ENCODE measurements at regions not wholly inside any gene's neighbourhood (a gene's known extent, or its start where the extent isn't known, plus 50 kb on each side); places are given as distances from the start of the nearest gene placed in this dataset.

DNA sequence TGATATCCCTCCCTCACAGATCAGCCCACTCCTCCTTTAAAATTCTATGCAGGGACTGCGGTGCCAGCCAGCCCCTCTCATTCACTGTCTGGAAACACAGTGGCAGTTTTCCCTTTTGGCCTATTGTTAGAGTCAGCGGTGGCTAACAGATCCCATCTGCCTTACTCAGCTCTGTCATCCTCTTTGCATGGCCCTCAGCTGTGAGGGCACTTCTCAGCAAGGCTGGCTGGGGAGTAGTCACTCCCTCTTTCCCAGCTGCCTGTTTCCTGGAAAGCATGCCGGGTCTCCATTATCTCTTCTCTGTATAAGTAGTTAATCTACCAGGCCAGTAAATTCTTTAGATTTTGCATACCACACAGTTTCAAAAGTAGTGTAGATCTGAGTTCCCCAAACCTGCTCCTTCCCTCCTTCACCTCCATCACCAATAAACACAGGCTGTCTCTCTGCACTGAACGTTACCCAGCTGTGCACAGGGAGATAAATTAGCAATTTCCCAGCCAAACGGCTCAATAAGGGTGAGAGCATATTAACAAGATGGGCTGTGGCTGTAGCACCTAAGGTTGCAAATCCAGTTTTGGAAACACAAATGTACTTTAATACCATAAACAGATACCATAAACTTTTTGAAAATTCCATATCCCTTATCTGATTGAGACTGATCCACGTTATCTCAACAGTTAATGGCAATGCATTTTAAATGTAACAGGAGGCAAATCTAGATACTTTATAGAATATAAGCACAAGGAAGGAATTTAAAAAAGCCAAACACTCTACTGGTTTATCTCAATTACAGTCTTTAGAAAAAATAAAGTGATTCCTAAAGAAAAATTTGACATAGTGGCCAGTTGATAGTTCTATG, 229.3 kb downstream of the ANKRD50 start:
- TF ChIP-seq ZNF274 (IDR thresholded peaks at IDR 0.05; ENCODE audit: low read depth, low read length) (no peak), YY1 (IDR thresholded peaks at IDR 0.05; ENCODE audit: insufficient read depth, insufficient read length) (no peak)
- no peak overlapping the region for H3K4me3 ChIP-seq (ENCODE audit: insufficient read length, low read depth)
- DNase-seq (ENCODE audit: low read depth, low spot score), result no peak
- no peak overlapping the region for H3K9ac ChIP-seq (ENCODE audit: insufficient read length, low read depth)
- no peaks in the 10 kb centered on the region for H3K9me3 ChIP-seq (ENCODE audit: insufficient read depth, low read length)
- H3K36me3 ChIP-seq (ENCODE audit: insufficient read depth, insufficient read length, low read length), result no peaks in the 10 kb centered on the region
- H3K27me3 ChIP-seq (ENCODE audit: insufficient read depth, insufficient read length), result no peaks in the 10 kb centered on the region
- no peaks in the 10 kb centered on the region for H3K4me1 ChIP-seq (ENCODE audit: insufficient read depth, insufficient read length)

DNA sequence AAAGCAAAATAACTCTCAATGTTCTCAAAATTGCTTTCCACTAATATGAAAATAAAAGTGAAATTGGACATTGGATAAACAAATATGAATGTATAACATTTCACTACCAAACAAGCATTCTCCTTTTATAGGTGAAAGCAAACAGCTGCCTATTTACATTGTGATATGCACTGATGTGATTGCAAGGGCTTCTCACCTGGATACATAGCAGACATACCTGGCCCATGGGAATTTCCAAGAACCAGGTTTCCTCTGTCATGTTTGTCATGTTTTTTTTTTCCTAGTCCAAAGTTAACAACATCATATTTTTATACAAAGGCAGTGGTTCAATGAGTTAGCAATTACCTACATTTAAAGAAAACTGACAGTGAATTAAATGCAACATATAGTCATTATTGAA, 228.5 kb downstream of the ANKRD50 start:
- H3K4me1 ChIP-seq (ENCODE audit: insufficient read depth, insufficient read length), result no peaks in the 10 kb centered on the region
- no peak for DNase-seq (ENCODE audit: low read depth, low spot score)
- H3K9ac ChIP-seq (ENCODE audit: insufficient read length, low read depth), result no peak overlapping the region
- no peaks in the 10 kb centered on the region for H3K27me3 ChIP-seq (ENCODE audit: insufficient read depth, insufficient read length)
- H3K36me3 ChIP-seq (ENCODE audit: insufficient read depth, insufficient read length, low read length), result no peaks in the 10 kb centered on the region
- H3K9me3 ChIP-seq (ENCODE audit: insufficient read depth, low read length), result no peaks in the 10 kb centered on the region
- TF ChIP-seq SUZ12 (IDR thresholded peaks at IDR 0.05; ENCODE audit: extremely low read depth, insufficient read depth, insufficient read length), result no peak
- TF ChIP-seq YY1 (IDR thresholded peaks at IDR 0.05; ENCODE audit: insufficient read depth, insufficient read length), result no peak
- H3K4me3 ChIP-seq (ENCODE audit: insufficient read length, low read depth), result no peak overlapping the region

DNA sequence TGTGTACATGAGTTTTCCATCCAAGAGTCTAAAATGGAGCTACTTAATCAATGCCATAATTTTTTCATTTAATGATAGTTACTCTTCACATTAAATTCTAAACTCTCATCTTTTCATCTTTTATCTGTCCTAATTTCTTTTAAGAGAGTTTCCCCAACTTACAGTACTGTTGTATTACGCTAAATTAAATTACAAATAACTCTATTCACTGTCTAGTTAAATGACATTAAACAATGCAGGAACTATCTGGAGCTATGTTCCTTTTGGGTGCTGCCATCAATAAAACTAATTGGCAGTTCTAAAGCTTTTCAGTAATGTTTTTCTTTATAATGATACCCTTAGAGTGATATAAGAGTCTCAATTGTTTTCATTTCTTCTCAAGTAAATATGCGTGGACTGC, 227.6 kb downstream of the ANKRD50 start:
- Histone ChIP-seq H3K27me3 (ENCODE audit: insufficient read depth, insufficient read length) (no peaks in the 10 kb centered on the region), H3K9me3 (ENCODE audit: insufficient read depth, low read length) (no peaks in the 10 kb centered on the region), H3K9ac (ENCODE audit: insufficient read length, low read depth) (no peak overlapping the region), H3K36me3 (ENCODE audit: insufficient read depth, insufficient read length, low read length) (no peaks in the 10 kb centered on the region), H3K4me1 (ENCODE audit: insufficient read depth, insufficient read length) (no peaks in the 10 kb centered on the region), H3K4me3 (ENCODE audit: insufficient read length, low read depth) (no peak overlapping the region)
- TF ChIP-seq SUZ12 (IDR thresholded peaks at IDR 0.05; ENCODE audit: extremely low read depth, insufficient read depth, insufficient read length) (no peak), ZNF274 (IDR thresholded peaks at IDR 0.05; ENCODE audit: low read depth, low read length) (no peak), YY1 (IDR thresholded peaks at IDR 0.05; ENCODE audit: insufficient read depth, insufficient read length) (no peak)
- DNase-seq (ENCODE audit: low read depth, low spot score), result no peak

DNA sequence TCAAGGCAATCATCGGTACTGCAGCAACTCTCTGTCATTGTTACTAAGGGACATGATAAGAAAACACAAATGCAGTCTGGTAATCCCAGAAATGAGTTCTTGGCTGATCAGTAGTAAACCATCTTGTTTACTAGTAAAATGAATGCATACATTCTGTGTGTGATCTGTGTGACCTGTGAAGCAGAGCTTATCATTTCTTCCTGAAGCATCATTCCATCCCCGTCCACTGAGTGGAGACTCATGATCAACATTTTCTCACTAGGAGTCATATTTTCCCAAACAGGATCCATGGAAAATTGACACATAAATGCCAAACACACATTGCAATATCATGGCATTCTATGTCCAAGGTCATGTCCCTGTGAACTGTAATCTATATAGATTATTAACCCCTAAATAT, 226.1 kb downstream of the ANKRD50 start:
- no peak for DNase-seq (ENCODE audit: low read depth, low spot score)
- no peak for TF ChIP-seq SUZ12 (IDR thresholded peaks at IDR 0.05; ENCODE audit: extremely low read depth, insufficient read depth, insufficient read length)
- no peak for TF ChIP-seq ZNF274 (IDR thresholded peaks at IDR 0.05; ENCODE audit: low read depth, low read length)
- no peak for TF ChIP-seq YY1 (IDR thresholded peaks at IDR 0.05; ENCODE audit: insufficient read depth, insufficient read length)
- H3K9ac ChIP-seq (ENCODE audit: insufficient read length, low read depth), result no peak overlapping the region
- H3K36me3 ChIP-seq (ENCODE audit: insufficient read depth, insufficient read length, low read length), result no peaks in the 10 kb centered on the region
- H3K27me3 ChIP-seq (ENCODE audit: insufficient read depth, insufficient read length), result no peaks in the 10 kb centered on the region
- H3K4me3 ChIP-seq (ENCODE audit: insufficient read length, low read depth), result no peak overlapping the region
- H3K9me3 ChIP-seq (ENCODE audit: insufficient read depth, low read length), result no peaks in the 10 kb centered on the region
- no peaks in the 10 kb centered on the region for H3K4me1 ChIP-seq (ENCODE audit: insufficient read depth, insufficient read length)

DNA sequence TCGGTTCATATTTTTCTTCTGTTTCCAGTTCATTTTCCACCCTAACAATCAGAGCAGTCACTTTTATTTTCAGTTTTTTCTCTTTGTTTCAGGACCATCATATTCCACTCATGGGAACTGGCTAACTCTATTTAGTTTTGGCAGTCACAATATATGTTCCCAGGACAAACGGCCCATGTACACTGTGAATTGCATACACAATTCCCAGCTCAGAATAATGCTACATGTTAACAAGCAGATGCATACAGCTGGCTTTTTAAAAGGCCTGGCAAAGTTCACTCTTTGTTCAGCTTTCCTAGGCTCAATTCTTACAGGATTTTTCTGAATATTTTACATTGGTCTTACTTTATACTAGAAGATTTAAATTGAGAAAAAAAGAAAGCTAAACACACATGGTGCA, 224.9 kb downstream of the ANKRD50 start:
- Histone ChIP-seq H3K36me3 (ENCODE audit: insufficient read depth, insufficient read length, low read length) (no peaks in the 10 kb centered on the region), H3K4me1 (ENCODE audit: insufficient read depth, insufficient read length) (no peaks in the 10 kb centered on the region), H3K4me3 (ENCODE audit: insufficient read length, low read depth) (no peak overlapping the region), H3K9ac (ENCODE audit: insufficient read length, low read depth) (no peak overlapping the region), H3K9me3 (ENCODE audit: insufficient read depth, low read length) (no peaks in the 10 kb centered on the region), H3K27me3 (ENCODE audit: insufficient read depth, insufficient read length) (no peaks in the 10 kb centered on the region)
- TF ChIP-seq YY1 (IDR thresholded peaks at IDR 0.05; ENCODE audit: insufficient read depth, insufficient read length), result no peak
- no peak for TF ChIP-seq ZNF274 (IDR thresholded peaks at IDR 0.05; ENCODE audit: low read depth, low read length)
- no peak for TF ChIP-seq SUZ12 (IDR thresholded peaks at IDR 0.05; ENCODE audit: extremely low read depth, insufficient read depth, insufficient read length)
- no peak for DNase-seq (ENCODE audit: low read depth, low spot score)

DNA sequence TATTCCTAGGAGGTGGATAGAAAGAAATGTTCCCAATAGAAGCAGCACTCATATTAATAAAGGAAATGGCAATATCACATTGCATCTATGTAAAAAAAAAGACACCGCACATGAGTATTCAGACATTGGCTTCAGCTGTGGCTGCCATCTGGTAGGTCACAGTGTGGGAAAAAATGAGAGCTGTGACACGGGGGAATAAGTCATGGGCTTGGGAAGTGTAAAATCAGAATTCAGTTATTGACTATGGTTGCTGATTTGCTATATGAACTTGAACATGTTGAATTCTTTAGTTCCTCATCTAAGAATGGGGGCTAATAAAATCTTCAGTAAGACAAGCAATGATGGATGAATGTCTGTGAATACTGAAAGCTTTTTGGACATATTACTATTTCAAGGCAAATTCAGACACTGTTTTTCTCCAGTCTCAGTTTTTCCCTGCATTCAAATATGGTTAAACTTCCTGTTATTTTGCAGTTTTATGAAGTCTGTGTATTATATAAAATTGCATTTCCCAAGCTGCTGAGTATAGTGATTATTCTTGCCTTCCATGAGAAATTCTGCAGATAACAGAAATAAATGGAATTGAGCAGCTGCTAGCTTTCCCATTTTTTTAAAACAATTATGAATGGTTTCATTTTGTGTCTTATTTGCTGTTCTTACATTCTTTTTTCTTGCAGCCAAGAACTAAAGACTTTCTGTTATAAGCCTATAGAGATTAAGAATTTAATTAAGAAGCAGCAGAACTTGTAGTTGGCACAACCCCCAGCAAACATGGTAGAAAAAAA, 221.0 kb downstream of the ANKRD50 start:
- no peaks in the 10 kb centered on the region for H3K9me3 ChIP-seq (ENCODE audit: insufficient read depth, low read length)
- TF ChIP-seq YY1 (IDR thresholded peaks at IDR 0.05; ENCODE audit: insufficient read depth, insufficient read length), result no peak
- TF ChIP-seq SUZ12 (IDR thresholded peaks at IDR 0.05; ENCODE audit: extremely low read depth, insufficient read depth, insufficient read length), result no peak
- no peak for TF ChIP-seq ZNF274 (IDR thresholded peaks at IDR 0.05; ENCODE audit: low read depth, low read length)
- H3K36me3 ChIP-seq (ENCODE audit: insufficient read depth, insufficient read length, low read length), result no peaks in the 10 kb centered on the region
- H3K9ac ChIP-seq (ENCODE audit: insufficient read length, low read depth), result no peak overlapping the region
- no peaks in the 10 kb centered on the region for H3K4me1 ChIP-seq (ENCODE audit: insufficient read depth, insufficient read length)
- no peak for DNase-seq (ENCODE audit: low read depth, low spot score)
- H3K27me3 ChIP-seq (ENCODE audit: insufficient read depth, insufficient read length), result no peaks in the 10 kb centered on the region
- H3K4me3 ChIP-seq (ENCODE audit: insufficient read length, low read depth), result no peak overlapping the region

DNA sequence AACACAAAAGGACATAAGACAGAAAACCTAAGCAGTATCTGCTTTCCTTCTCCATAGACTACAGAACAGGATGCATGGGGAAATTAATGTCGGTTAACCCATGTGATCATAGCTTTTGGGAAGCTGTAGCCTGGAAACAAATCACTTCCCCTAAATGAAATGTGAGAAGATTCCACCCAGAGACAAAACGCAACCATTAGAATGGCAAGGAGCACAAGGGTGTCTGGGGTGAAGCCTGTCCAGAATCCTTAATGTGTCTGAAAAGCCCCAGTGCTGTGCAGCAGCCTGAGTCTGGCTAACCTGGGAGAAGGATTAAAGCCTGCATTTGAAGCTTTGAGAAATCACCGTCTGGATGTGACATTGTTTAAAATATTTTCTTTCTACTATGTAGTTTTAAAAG, 213.3 kb downstream of the ANKRD50 start:
- Histone ChIP-seq H3K4me1 (ENCODE audit: insufficient read depth, insufficient read length) (no peaks in the 10 kb centered on the region), H3K36me3 (ENCODE audit: insufficient read depth, insufficient read length, low read length) (no peaks in the 10 kb centered on the region), H3K9ac (ENCODE audit: insufficient read length, low read depth) (no peak overlapping the region), H3K9me3 (ENCODE audit: insufficient read depth, low read length) (no peaks in the 10 kb centered on the region), H3K27me3 (ENCODE audit: insufficient read depth, insufficient read length) (no peaks in the 10 kb centered on the region), H3K4me3 (ENCODE audit: insufficient read length, low read depth) (no peak overlapping the region)
- no peak for TF ChIP-seq YY1 (IDR thresholded peaks at IDR 0.05; ENCODE audit: insufficient read depth, insufficient read length)
- TF ChIP-seq ZNF274 (IDR thresholded peaks at IDR 0.05; ENCODE audit: low read depth, low read length), result no peak
- no peak for TF ChIP-seq SUZ12 (IDR thresholded peaks at IDR 0.05; ENCODE audit: extremely low read depth, insufficient read depth, insufficient read length)
- DNase-seq (ENCODE audit: low read depth, low spot score), result no peak

Measured in NT2/D1 (cell line).